HG02981 (cell line): ENCODE measurements at regions not wholly inside any gene's neighbourhood (a gene's known extent, or its start where the extent isn't known, plus 50 kb on each side); places are given as distances from the start of the nearest gene placed in this dataset.

ENCODE experiments used
- ATAC-seq: cut with Tn5 transposase; IDR thresholded peaks from one replicate; pipeline ENCODE4 v1.9.1; 2021; ENCODE audit warnings: mild to moderate bottlenecking, moderate library complexity; ENCODE audit not compliant: unreplicated experiment

DNA sequence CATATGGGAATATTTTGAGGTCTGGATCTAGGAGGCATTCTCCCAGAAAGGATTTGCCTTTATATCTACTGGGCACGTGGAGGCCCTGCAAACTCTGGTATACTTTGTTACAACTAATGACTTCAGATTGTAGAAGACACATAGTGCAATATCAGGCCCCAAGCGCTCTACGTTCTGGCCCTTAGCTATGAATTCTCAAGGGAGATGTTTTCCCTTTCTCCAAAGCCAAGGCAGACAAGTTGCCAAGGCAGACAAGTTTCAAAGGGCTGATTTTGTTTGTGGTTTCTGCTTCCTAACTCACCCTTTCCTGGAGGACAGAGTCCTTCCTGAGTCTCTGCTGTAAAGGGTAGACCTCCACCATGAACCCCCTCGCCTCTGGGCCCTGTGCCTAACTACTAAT is 99.4 kb upstream of the CTTNBP2 start:
- no peak for ATAC-seq

DNA sequence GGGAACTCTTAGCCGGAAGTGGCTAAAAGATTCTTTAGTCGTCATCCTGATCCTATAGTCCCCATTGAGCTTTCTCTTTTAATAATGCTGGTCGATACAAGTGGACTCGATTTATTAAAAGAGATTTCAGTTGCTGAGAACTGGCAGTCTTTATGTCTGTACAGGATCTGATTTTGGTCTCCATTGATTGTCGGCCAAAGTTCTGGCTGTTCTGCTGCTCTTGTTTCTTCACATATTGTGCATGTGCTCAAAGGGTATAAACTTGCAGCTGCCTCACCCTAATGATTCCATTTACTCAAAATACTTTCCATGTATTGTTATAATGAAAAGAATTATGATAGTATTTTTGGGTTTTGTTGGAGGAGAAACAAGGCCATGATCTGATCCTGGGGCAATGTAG is 100.7 kb upstream of the CTTNBP2 start:
- no peak for ATAC-seq

- ATAC-seq: no peak
Measured at GRCh38 chr7:117974891-117975290, 101.7 kb upstream of the CTTNBP2 start.

GRCh38 chr7:117975476-117975875 is 102.2 kb upstream of the CTTNBP2 start:
- ATAC-seq: no peak

DNA sequence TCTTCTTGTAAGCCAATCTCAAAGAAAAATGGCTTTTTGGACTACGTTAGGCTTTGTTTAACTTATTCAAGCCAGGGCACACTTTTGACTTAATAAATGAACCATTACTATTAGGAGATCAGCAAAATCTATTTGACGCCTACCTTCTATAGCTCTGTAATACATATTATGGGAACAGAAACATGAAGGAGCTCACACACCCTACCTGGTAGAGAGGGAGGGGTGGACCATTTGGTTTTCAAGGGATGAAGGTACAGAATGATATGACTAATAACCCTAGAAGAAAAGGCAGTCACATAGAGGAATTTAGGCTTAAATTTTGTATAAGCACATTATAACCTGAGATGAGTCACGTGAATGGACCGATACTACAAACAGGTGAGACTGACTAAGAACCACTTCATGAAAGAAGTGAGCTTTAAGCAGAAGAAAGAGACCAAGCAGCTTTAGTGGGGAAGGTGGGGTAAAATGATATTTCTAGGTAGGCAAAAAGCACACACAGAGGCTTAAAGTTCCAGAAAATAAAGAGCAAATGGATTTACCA is 106.8 kb upstream of the CTTNBP2 start:
- no peak for ATAC-seq

- ATAC-seq: no peak
Measured at GRCh38 chr7:117982071-117983055, 109.1 kb upstream of the CTTNBP2 start.

GRCh38 chr7:117986645-117987269 is 113.5 kb upstream of the CTTNBP2 start:
- ATAC-seq: no peak

- ATAC-seq: no peak
Measured at GRCh38 chr7:117990834-117991233, 117.6 kb upstream of the CTTNBP2 start.

- ATAC-seq: no peak
Measured at GRCh38 chr7:117992635-117993376, 119.6 kb upstream of the CTTNBP2 start.

DNA sequence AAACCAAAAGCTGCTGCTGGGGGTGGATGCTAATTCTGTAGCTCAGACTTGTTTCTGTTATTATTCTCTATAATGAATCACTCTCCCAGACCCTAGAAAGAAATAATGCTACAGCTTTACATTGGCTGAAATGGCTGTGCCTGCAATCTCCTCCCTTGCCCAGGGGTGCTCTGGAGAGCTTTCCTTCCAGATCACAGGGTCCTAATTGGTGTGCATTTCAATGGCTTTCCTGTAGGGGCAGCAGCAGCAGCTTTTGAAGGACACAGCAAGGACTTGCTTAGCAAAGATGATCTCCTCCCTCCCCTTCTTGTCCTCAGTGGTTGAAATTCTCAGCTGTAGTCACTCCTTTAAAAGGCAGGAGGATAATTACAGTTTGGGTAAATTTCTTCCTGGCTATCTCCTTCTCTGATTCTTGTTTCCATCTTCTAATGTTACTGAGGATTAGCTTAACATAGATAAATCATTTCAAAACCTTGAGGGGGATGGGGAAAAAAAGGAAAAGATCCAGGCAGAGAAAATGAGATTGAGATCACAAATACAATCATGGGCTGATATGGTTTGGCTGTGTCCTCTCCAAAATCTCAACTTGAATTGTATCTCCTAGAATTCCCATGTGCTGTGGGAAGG is 120.2 kb upstream of the CTTNBP2 start:
- ATAC-seq: peak; percentile 99

GRCh38 chr7:117995850-117996650 is 122.8 kb upstream of the CTTNBP2 start:
- ATAC-seq: no peak

GRCh38 chr7:117997862-117998825 is 124.9 kb upstream of the CTTNBP2 start:
- no peak for ATAC-seq

GRCh38 chr7:118000480-118001202 is 127.4 kb upstream of the CTTNBP2 start:
- no peak for ATAC-seq

GRCh38 chr7:118003476-118003875 is 130.2 kb upstream of the CTTNBP2 start:
- no peak for ATAC-seq

DNA sequence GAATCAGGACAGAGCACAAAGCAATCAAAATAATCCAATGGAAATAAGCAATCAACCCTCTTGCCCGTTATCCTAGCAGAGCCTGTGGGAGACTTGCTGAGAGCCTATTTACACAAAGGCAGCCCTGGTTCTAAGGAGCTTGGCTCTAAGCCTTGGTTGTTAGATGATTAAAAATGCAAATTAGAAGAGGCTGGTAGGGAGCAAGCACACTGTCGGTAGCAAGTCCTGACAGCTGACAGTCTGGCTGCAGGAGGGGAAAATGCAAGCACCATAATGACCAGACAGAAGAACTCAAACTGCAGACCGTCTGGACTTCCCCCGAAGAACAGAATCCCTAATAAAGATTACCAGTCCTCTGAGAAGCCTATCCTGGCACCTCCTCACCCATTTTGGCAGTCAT is 131.8 kb upstream of the CTTNBP2 start:
- ATAC-seq: no peak

GRCh38 chr7:118006979-118007378 is 133.7 kb upstream of the CTTNBP2 start:
- ATAC-seq: no peak

- no peak for ATAC-seq
Measured at GRCh38 chr7:118009419-118009818, 136.2 kb upstream of the CTTNBP2 start.

DNA sequence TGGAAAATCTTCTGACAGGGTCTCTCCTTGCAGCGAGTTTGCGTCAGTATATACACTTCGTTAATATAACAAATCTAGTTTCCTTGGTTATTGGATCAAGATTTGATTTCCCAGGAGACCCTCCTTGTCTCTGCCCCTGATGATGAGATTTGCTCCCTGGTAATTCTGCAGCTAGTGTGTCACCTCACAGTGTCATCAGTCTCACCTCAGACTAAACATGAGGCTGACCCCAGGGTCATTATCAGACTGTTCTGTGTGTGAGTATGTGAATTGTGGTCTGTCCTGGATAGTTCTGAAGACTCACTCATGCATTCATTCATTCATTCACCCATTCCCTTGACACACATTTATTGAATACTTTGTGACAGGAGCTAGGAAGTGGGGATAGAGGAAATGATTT is 138.4 kb upstream of the CTTNBP2 start:
- no peak for ATAC-seq
